H1 (cell line): ENCODE measurements at regions not wholly inside any gene's neighbourhood (a gene's known extent, or its start where the extent isn't known, plus 50 kb on each side); places are given as distances from the start of the nearest gene placed in this dataset.
A peak's percentile ranks its signal among the peaks of the same experiment; 100 is the strongest.

Experiments used
- HDAC2 ChIP-seq, 2 experiments: fragments of 300-600 bp in 1 of 2; sonication (generic) in 1 of 2; IDR thresholded peaks; 2 replicates each; pipeline ENCODE4 v1.6.1; 2011 to 2012; ENCODE audit warnings: low read depth in 2 of 2, low read length in 2 of 2, mild to moderate bottlenecking in 2 of 2, moderate library complexity in 2 of 2, borderline replicate concordance in 1 of 2, inconsistent platforms in 1 of 2
- RAD21 ChIP-seq, 2 experiments: IDR thresholded peaks in 1 of 2; conservative IDR thresholded peaks in 1 of 2; 2 replicates each; pipeline ENCODE4 v1.6.1; 2011; ENCODE audit warnings: low read depth in 2 of 2, low read length in 2 of 2, improper control_type of control experiment in 1 of 2, inconsistent platforms in 1 of 2, mild to moderate bottlenecking in 1 of 2, moderate library complexity in 1 of 2
- TF ChIP-seq, protein P1 (sequence below): fragments of 300-600 bp; sonication (generic); IDR thresholded peaks from 2 replicates; pipeline ENCODE4 v1.7.1; 2012; ENCODE audit warnings: low read length, moderate library complexity, mild to moderate bottlenecking, inconsistent platforms; ENCODE audit not compliant: insufficient replicate concordance

DNA sequence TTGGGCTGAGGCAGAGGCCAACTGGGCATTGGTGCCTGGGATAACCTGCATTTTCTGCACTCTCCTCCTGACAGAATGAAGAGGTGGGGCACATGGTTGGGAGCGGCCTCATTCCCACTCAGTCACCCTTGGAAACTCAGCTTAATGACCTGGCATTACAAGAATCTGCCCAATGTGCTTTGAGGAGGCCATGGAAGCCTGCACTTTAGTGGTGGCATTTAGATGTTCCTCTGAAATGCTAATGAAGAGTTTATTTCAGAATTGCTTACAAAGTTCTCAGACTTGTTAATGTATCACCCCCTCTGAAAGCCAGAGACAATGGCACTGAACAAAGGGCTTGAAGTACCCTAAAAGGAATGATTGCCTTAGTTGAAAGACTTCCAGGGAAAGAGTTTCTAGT lies 71.4 kb upstream of the PARP11 start (continued):
- TF ChIP-seq, protein P1, sequence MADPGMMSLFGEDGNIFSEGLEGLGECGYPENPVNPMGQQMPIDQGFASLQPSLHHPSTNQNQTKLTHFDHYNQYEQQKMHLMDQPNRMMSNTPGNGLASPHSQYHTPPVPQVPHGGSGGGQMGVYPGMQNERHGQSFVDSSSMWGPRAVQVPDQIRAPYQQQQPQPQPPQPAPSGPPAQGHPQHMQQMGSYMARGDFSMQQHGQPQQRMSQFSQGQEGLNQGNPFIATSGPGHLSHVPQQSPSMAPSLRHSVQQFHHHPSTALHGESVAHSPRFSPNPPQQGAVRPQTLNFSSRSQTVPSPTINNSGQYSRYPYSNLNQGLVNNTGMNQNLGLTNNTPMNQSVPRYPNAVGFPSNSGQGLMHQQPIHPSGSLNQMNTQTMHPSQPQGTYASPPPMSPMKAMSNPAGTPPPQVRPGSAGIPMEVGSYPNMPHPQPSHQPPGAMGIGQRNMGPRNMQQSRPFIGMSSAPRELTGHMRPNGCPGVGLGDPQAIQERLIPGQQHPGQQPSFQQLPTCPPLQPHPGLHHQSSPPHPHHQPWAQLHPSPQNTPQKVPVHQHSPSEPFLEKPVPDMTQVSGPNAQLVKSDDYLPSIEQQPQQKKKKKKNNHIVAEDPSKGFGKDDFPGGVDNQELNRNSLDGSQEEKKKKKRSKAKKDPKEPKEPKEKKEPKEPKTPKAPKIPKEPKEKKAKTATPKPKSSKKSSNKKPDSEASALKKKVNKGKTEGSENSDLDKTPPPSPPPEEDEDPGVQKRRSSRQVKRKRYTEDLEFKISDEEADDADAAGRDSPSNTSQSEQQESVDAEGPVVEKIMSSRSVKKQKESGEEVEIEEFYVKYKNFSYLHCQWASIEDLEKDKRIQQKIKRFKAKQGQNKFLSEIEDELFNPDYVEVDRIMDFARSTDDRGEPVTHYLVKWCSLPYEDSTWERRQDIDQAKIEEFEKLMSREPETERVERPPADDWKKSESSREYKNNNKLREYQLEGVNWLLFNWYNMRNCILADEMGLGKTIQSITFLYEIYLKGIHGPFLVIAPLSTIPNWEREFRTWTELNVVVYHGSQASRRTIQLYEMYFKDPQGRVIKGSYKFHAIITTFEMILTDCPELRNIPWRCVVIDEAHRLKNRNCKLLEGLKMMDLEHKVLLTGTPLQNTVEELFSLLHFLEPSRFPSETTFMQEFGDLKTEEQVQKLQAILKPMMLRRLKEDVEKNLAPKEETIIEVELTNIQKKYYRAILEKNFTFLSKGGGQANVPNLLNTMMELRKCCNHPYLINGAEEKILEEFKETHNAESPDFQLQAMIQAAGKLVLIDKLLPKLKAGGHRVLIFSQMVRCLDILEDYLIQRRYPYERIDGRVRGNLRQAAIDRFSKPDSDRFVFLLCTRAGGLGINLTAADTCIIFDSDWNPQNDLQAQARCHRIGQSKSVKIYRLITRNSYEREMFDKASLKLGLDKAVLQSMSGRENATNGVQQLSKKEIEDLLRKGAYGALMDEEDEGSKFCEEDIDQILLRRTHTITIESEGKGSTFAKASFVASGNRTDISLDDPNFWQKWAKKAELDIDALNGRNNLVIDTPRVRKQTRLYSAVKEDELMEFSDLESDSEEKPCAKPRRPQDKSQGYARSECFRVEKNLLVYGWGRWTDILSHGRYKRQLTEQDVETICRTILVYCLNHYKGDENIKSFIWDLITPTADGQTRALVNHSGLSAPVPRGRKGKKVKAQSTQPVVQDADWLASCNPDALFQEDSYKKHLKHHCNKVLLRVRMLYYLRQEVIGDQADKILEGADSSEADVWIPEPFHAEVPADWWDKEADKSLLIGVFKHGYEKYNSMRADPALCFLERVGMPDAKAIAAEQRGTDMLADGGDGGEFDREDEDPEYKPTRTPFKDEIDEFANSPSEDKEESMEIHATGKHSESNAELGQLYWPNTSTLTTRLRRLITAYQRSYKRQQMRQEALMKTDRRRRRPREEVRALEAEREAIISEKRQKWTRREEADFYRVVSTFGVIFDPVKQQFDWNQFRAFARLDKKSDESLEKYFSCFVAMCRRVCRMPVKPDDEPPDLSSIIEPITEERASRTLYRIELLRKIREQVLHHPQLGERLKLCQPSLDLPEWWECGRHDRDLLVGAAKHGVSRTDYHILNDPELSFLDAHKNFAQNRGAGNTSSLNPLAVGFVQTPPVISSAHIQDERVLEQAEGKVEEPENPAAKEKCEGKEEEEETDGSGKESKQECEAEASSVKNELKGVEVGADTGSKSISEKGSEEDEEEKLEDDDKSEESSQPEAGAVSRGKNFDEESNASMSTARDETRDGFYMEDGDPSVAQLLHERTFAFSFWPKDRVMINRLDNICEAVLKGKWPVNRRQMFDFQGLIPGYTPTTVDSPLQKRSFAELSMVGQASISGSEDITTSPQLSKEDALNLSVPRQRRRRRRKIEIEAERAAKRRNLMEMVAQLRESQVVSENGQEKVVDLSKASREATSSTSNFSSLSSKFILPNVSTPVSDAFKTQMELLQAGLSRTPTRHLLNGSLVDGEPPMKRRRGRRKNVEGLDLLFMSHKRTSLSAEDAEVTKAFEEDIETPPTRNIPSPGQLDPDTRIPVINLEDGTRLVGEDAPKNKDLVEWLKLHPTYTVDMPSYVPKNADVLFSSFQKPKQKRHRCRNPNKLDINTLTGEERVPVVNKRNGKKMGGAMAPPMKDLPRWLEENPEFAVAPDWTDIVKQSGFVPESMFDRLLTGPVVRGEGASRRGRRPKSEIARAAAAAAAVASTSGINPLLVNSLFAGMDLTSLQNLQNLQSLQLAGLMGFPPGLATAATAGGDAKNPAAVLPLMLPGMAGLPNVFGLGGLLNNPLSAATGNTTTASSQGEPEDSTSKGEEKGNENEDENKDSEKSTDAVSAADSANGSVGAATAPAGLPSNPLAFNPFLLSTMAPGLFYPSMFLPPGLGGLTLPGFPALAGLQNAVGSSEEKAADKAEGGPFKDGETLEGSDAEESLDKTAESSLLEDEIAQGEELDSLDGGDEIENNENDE, result peak; percentile 72
- TF ChIP-seq HDAC2 (IDR thresholded peaks at IDR 0.05; ENCODE audit: borderline replicate concordance in 1 of 2, low read depth in 2 of 2, low read length in 2 of 2) (no peak), RAD21 (IDR thresholded peaks at IDR 0.05 in 1 of 2, conservative IDR thresholded peaks at IDR 0.05 in 1 of 2; ENCODE audit: low read depth in 2 of 2, low read length in 2 of 2) (no peak)
